GM21447 (cell line): ENCODE measurements at regions not wholly inside any gene's neighbourhood (a gene's known extent, or its start where the extent isn't known, plus 50 kb on each side); places are given as distances from the start of the nearest gene placed in this dataset.

Experiments
- ATAC-seq: cut with Tn5 transposase; IDR thresholded peaks from one replicate; pipeline ENCODE4 v1.9.1; 2021; ENCODE audit not compliant: unreplicated experiment

DNA sequence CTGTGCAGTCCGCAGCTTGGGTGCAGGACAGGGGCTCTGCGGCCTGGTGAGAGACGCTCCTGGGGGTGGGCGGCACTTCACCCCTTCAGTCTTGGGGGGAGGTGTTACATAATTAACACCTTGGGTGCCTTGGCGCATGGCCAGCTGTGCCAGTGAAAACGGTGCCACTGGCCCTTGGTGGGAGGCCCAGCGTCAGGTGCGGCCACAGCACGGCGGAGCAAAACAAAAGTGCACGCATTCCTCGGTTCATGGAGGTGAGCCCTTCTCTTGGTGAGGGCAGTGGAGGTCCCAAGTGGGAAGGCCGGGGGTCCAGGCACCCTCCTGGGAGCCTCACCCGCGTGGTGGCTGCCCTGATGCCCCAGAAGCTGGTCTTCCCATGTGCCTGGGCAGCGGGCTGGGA is 89.8 kb downstream of the ENGASE start:
- no peak for ATAC-seq

DNA sequence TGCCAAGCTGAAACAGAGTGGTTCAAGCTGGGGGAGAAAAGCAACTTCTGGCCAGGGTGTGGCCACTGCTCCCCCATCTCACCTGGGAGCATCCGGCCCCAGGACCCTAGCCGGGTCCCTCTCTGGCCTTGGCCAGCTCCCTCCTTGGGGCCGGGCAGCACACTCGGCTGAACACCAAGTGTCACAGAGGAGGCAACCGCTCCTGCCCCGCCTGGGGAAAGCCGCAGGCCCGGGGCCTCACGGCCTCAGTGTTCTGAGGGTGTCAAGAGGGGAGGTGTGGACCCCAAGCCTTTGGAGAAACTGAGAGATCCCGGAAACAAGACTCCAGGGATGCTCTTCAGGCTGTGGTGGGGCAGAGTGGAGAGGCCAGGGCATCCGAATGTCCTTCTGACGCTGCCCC is 88.4 kb downstream of the ENGASE start:
- ATAC-seq = no peak

DNA sequence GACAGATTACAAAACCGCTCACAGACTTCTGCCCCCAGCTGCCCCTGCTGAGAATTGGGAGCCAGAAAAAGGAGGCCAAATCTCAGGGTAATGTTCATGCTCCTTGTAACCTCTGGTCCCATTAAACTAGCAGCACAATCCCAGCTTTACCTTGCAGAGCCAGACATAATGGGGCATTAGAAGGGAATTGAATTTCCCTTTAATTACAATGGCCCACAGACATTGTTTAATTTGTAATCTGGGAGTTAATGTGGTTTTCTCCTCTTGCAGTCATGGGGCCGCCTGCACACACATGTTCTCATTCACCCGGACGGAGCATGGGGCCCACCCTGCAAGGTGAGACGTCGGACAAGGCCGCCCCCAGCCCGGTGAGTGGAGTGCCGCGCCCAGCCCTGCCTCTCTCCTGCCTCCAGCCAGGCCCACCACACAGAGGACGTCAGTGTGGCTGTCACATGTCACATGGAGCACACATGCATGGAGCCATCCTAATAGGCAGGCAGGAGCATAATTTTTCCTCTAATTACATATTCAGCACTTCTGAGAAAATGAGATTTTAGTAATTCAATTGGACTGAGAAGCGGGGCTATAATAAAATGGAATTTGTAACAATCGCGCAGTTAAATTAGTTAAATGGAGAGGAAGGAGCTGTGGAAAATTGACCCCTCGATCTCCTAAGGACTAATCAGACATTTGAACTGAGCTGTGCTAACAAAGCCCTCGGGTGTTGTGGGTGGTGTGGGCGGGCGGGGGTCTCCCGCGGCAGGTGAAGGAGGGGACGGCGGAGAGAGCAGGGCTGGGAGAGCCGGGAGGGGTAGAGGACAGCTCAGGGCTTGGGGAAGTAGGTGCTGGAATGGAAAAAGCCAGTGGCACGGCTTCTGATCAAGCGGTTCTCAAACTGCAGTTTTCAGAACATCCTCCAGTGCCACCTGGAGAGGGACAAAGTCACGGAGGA is 87.7 kb downstream of the ENGASE start:
- ATAC-seq = no peak

DNA sequence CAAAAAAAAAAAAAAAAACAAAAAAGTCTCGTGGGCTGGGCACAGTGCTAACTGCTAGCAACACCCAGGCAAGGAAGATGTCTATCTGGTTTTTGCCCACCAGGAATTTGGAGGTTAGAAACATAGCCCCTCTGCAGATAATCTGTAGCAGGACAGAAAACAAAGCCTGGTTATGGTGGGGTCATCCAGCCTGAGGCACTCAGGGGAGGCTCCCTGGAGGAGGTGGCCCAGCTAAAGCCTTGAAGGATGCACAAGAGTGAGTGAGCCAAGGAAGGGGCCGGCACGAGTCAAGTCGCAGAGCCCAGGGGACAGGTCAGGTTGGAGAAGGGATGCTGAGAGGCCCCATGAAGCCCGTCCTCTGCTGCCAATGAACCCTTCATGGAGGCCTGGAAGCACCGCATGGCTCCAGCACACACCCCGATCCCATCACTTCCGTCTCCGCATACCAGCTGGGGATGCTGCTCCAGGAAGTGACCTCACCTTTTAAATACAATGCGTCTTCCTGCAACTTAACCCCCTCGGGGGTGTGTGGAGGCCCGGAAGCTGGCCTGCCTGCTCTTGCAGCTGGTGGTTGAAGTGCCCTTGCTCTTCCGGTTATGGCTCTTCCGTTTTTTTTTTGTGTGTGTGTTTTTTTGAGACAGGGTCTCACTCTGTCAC is 86.5 kb downstream of the ENGASE start:
- ATAC-seq = no peak

DNA sequence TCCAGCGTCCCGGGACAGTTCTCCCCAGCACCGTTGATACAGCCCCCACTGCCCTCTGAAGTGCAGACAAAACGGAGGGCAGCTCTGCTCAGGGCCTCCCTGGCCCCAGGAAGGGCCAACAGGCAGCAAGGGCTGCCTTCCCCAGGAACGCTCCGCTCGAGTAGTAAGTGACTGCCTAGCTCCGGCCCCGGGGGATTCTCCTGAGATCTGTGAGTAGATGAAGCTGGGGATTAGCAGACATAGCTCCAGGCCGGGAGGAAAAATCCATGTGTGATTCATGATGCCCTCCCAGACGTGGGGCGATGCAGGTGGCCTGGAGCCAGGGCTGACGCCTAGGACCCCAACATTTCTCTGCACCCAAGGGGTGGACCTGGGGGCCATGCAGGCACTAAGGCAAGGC is 85.3 kb downstream of the ENGASE start:
- no peak for ATAC-seq

DNA sequence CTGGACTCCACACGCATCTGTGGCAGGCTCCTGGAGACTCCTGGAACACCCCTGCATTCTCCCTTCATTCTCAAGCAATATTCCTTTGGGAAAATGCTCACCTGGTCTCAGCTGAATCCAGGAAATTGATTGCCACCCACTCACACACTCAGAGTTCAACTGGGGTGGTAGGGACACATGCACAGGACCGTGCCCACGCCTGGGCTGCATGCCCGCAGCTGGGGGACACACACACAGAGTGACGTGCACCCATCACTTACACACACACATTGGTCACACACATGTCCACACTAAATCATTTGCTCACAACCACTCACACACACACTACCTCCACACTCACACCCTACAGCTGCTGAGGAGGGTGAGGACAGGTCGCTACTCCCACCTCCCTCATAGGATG is 84.8 kb downstream of the ENGASE start:
- ATAC-seq = no peak

DNA sequence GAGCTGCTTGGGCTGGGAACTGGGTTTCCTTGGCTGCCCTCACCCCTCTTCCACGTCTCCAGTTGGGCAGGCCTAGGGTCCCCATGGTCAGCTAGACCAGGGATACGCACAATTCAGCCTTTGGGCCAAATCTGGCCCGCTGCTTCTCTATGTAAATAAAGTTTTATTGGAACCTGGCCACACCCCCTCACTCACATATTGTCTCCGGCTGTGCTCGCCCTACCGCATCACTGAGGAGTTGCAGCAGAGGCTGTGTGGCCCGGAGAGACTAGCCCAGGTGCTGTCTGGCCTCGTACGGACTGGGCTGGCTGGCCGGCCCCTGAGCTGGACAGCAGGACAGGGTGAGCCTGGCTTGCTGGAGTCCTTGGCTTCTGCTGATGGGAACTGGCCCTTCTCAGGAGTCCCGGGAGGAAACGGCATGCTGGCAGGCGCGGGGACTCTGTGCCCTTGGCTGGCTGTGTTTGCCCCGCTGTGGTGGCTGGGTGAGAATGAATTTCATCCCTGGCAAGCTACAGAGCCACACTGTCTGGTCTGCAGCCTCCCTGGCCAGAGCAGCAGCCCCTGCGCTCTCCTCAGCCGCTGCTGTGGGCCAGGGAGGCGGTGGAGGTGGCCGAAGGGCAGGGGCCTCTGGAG is 82.0 kb downstream of the ENGASE start:
- ATAC-seq = no peak

DNA sequence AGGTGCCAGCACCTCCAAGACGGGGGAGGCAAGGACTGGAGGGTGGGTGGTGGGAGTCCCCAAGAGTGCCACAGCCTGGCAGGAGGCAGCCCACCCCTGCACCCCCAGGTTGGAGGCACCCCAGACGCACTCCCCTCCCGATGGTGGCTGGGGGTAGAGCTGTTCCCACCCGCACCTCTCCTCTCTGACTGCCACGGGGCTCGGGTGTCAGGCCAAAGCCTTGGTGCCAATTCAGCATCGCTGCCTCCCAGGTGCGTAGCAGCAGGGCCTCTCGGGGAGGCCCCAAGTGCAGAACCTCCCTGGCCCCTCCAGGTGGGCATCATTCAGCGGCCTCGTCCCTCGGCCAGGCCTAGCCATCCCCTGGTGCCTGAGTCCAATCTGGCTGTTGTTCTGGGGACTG is 81.1 kb downstream of the ENGASE start:
- ATAC-seq = no peak

DNA sequence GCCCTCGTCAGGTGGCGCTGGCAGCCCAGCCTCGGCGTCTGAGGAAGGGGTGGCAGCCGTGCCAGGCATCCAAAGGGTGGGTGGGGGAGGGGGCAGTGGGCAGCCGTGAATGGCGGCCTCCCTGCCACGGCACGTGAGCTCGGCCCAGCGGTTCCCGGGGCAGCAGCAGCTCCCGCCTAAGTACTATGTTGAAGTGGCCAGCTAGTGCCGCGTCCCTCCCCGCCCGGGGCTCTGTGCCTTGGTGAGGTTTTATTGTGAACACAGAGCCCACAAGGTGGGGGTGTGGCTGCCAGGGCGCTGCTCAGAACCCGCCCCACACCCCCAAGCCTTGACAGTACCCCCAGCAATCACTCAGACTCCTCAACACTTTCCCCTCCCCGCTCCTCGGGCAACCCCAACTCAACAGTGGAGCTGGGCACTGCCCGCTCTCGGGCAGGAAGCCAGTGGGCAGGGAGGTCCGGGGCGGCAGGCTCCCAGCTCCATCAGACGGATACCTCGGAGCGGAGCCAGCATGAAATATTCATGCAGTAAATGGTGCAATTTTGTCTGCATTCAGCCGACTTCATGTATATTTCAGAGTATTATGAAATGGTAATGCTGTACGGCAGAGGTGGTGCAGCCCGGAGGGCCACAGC is 80.4 kb downstream of the ENGASE start:
- ATAC-seq = no peak

DNA sequence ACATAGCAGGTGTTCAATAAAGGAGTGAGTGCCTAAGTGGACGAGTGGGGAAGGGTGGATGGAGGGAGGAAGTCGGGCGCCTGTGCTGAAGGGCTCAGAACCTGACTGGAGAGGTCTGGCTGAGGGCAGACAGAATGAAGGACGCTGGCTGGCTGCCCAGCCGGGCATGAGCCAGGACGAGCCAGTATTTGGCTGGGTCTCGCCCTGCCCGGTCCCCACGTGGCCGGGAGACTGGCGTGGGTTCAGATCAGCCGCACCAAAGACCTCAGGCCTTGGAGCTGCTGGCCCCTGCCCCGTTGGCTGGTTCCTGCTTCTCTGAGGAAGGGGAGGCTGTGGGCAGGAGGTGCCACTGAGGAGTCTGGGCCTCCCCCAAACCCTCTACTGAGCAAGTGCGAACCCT is 79.8 kb downstream of the ENGASE start:
- ATAC-seq = no peak

DNA sequence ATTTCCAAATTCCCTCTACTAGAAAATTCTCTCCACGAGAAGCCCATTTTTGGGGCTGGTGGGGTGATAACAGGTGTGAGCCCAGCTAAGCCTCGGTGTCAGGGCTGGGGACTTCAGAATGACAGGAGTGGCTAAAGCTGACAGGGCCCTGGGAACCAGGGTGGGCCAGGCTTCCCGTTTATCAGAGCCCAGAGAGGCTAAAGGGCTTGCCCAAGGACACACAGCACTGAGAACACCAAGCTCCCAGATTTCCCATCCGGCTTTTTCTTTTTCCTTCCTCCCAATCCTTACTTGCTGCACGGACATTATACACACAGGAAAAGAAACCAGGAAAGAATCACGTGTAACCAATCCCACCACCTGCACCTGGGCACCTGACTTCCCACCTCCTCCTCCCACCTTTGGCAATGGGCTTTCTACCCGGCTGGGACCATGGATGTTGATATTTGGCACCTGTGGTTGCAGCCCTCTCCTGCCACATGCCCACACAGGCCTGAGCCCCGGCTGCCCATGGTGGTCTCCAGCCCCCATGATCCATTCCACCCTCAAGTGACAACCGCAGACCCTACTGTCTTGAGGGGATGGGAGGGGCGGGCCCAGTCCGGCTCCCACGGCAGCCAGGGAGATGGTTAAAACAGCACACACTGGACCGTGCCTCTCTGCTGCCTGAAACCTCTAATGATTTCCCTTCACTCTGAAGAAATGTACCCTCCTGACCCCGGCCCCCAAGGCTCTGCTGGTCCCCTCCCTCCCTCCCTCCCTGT is 78.9 kb downstream of the ENGASE start:
- ATAC-seq = no peak

DNA sequence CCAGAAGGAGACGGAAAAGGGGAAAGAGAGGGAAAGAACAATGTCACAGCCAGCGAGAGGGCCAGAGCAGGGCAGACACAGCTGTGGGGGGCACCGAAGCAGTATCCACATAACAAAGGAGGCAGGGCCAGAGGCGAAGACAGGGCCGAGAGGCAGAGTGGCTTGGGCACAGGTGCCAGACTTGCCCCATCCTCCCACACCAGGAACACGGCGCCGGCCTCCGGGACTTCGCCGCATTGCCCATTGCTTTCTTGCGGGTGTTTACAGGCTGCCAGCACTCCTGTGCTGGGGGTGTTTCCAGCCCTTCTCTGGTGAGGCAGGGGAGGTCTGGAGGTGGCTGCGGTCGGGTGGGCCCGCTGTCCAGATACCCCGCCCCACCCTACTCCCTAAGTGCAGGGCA is 78.0 kb downstream of the ENGASE start:
- ATAC-seq = no peak

DNA sequence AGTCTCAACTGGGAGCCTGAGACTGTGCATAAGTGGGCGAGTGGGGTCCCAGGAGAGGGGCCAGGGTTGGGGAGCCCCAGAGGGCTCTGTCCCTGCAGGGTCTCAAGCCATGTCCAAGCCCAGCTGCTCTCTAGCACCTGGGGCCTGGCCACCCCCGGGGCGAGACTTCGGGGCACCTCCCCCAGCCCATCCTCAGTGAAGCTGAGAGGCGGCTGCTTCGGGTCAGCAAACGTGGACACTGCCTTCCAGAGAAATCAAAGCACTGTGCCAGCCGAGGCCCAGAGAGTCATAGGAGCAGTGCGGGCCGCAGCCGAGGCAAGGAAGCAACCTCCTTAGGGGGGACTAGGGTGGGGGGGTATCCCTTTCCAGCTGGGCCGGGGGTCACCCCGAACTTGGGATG is 77.5 kb downstream of the ENGASE start:
- no peak for ATAC-seq

DNA sequence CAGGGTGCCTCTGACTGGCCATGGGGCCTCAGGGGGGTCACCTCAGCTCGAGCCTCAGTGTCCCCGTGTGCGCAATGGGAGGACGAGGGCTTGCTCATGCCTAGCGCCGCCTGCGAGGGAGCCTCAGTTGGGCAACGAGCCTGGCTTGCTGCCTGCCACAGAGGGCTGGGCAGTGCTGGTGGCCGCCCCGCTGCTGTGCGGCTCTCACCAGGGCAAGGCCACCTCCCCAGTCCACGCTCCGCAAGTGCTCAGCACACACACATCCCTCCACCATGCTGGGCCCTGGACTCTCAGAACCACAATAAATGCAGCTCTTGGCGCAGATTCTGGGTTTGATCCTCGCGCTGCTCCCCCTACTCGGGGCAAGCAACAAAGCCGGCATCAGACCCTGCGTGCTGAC is 76.2 kb downstream of the ENGASE start:
- ATAC-seq = no peak

DNA sequence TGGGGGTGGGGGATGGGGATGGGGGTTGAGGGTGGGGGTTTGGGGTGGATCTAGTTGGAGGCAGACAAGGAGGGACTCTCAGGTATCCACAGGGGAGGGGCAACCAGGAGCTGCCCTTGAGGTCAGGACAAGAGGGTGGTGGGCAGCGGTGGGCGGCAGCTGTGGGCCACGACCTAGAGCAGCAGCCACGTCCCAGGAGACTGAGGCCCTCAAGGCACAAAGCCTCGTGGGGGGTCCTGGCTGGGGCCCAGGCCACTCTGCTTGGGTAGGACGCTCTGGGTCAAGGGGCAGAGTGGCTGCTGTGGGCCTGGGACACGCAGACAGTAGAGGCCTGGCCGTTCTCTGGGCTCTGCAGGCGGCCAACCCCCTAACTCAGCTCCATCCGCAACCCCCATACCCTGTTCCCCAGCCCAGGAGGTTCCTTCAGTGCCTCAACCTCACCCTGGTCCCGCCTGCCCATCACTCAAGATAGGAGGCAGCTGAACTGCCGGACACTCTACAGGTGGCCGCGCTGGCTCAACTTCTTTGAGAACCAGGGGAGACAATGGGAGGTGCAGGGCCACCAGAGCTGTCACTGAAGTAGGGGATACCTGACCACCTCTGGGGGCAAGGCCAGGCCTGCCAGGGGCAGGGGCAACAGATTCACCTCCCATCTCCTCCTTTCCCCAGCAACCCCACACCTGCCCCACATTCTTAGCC is 75.6 kb downstream of the ENGASE start:
- no peak for ATAC-seq

DNA sequence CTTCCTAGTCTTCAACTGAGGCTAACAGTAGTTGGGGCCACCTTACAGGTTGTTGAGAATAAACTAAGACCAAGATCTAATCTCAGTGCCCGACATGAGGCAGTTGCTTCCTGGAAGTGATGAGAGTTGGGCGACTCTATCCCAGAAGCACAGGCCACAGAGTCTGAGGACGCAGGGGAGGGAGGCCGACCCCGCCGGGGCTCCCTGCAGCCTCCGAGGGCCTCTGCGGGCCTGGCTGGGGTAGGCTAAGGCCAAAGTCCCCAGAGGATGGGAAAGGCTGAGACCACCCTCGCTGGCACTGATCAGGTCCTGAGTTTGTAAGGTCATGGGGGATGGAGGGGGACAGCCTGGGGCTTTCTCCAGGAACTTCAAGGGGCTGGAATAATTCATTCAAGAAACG is 74.0 kb downstream of the ENGASE start:
- no peak for ATAC-seq

DNA sequence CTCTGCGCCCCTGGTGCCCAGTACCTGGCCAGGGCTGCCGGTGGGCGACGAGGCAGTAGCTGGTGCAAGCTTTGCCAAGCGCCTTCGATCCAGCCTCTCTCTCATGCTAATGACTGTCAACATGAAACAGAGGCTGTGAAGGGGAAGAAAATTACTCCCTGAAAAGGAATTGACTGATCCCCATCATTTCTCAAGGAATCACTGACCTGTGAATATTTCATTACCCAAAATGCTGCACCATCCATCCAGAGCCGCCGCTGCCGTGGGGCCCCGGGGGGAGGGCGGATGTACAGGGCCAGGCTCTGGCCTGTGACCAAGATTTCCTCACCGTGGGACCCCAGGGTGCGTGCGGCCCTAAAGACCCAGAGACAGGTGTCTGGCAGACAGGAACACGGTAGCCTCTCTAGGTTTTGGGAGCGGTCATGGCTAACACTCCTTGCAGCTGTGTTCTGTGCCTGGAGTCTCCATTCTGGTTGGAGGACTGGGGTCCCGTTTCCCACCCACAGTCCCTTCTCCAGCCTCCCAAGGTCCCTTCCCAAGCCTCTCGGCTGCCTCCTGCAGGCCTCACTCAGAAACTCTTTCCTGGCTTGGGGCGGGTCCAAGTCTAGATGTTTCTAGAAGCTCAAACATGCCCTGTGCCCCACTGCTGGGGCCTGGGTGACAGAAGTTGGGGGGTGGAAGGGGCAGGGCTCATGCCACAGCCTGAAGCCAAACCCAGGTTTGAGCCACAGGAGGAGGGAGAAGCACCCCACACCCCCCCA is 73.3 kb downstream of the ENGASE start:
- ATAC-seq = no peak

DNA sequence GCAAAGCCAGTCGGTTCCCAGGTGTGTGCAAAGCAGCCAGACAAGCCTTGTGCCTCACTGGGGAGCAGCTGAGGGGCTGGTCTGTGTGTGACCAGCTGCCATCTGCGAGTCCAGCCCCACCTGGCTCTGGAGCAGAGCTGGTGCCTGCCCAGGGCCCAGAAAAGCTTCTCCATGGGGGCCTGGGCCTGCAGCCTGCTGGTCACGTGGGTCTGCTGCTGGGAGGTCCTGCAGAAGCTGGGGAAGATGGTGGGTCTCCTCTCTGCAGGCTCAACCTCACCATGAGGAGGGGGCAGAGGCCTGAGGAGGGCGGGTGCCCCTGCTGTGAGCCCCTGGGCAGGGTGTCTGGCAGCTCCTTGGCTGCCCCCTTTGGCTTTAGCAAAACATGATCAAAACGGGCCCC is 71.9 kb downstream of the ENGASE start:
- ATAC-seq = no peak

DNA sequence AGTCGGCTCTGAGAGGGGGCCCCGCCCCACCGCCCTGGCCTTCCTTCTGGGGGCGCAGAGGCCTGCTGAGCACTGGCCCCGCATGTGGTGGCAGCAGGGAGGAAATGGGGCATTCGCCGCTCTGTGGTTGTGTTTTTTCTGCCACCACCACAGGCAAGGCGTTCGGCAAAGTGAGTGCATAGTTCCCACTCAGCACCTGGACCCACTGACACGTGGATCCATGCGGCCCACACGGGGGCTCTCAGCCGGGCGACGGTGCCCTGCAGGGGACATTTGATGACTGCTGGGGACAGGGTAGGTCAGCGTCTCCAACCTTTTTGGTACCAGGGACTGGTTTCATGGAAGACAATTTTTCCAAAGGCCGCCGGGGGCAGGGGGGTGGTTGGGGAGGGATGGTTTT is 70.9 kb downstream of the ENGASE start:
- ATAC-seq = no peak

DNA sequence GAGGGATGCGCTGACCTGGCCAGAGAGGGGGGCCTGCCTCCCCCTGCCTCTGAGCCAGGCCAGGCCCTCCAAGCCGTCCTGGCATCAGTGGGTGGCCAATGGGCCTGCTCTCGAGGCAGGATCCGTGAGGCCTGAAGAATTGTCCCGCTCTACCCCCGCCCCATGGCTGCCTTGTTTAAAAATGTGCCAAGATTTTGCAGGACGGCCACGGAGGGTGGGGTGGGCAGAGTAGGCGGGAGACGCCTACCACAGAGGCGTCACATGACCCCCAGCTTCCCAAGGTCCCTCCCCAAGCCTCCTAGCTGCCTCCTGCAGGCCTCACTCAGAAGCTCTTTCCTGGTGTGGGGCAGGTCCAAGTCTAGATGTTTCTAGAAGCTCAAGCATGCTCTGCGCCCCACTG is 69.5 kb downstream of the ENGASE start:
- no peak for ATAC-seq
